ENCODE measurements at regions not wholly inside any gene's neighbourhood (a gene's known extent, or its start where the extent isn't known, plus 50 kb on each side); places are given as distances from the start of the nearest gene placed in this dataset.

DNA sequence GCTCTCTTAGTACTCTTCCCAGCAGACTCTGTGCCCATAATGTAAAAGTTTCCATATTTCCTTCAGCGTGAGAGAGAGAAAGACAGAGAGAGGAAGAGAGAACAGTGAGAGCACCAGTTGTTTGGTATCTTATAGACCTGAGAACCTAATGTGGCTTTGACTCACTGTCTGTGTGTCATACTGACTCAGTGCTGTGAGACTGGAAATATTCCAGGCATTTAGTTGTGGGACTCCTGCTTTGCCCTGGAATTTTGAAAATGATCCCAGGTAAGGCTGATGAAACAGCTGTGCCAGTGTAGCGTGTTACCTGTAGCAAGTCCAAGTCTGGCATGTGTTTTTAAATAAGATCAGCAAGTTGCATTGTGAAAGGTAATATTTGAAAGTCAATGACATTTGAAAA lies 87.9 kb upstream of the KCNH7 start:
- no peak overlapping the region for H3K4me3 Mint-ChIP-seq (ENCODE audit: unreplicated experiment)
- BruUV-seq (replicated peaks): no TSS peak
- no peaks in the 10 kb centered on the region for H3K36me3 Mint-ChIP-seq (ENCODE audit: insufficient read depth, unreplicated experiment)
- intact Hi-C loops (cut with micrococcal nuclease): no loop called here
- TF ChIP-seq, protein P1, sequence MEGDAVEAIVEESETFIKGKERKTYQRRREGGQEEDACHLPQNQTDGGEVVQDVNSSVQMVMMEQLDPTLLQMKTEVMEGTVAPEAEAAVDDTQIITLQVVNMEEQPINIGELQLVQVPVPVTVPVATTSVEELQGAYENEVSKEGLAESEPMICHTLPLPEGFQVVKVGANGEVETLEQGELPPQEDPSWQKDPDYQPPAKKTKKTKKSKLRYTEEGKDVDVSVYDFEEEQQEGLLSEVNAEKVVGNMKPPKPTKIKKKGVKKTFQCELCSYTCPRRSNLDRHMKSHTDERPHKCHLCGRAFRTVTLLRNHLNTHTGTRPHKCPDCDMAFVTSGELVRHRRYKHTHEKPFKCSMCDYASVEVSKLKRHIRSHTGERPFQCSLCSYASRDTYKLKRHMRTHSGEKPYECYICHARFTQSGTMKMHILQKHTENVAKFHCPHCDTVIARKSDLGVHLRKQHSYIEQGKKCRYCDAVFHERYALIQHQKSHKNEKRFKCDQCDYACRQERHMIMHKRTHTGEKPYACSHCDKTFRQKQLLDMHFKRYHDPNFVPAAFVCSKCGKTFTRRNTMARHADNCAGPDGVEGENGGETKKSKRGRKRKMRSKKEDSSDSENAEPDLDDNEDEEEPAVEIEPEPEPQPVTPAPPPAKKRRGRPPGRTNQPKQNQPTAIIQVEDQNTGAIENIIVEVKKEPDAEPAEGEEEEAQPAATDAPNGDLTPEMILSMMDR (IDR thresholded peaks at IDR 0.05; ENCODE audit: unreplicated experiment): no peak
- ChIA-PET CTCF (interaction anchor here (0.6 to 1.1 kb wide), 2 partner anchors 37 to 1619 kb away, joined by 3 read pairs; no protein-coding TSS in a partner anchor), POLR2A (interaction anchor here (1.6 kb wide), 1 partner anchor 608 kb away, joined by 4 read pairs; the partner anchor contains the start of gene IFIH1)
- peak; percentile 87 for DNase-seq (ENCODE audit: unreplicated experiment)
- no peaks in the 10 kb centered on the region for H3K27me3 Mint-ChIP-seq (ENCODE audit: insufficient read depth, unreplicated experiment)
- peaks cover 19% of the 10 kb centered on the region for H3K4me1 Mint-ChIP-seq (ENCODE audit: insufficient read depth, unreplicated experiment)
- peak overlapping the region; percentile 53 for H3K27ac Mint-ChIP-seq (ENCODE audit: low read depth, unreplicated experiment)
- no peaks in the 10 kb centered on the region for H3K9me3 Mint-ChIP-seq (ENCODE audit: unreplicated experiment)

DNA sequence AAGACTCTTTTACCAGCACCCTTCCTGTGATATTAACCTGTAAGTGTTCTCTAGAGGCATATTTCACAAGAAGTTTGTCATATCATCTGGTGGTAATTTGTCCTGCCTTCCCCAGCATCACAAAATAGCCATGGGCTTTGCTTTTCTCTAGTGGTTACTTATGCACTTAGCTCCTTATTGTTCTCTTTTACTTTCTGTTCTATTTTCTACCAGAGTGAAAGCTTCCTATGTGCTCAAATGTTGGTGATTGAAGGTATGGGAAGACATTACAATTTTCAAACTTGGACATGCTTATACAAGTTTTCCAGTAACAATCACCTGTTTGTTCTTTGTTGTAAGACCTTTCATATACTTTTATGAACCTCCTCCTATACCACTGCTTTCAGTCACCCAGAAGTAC lies 87.0 kb upstream of the KCNH7 start:
- Mint-ChIP-seq H3K4me1 (ENCODE audit: insufficient read depth, unreplicated experiment) (peaks cover 19% of the 10 kb centered on the region), H3K27me3 (ENCODE audit: insufficient read depth, unreplicated experiment) (no peaks in the 10 kb centered on the region), H3K36me3 (ENCODE audit: insufficient read depth, unreplicated experiment) (no peaks in the 10 kb centered on the region), H3K9me3 (ENCODE audit: unreplicated experiment) (no peaks in the 10 kb centered on the region), H3K27ac (ENCODE audit: low read depth, unreplicated experiment) (no peak overlapping the region), H3K4me3 (ENCODE audit: unreplicated experiment) (no peak overlapping the region)
- ChIA-PET POLR2A (interaction anchor here (0.6 to 1.6 kb wide), 3 partner anchors 20 to 832 kb away, joined by 3 to 4 read pairs (median 3); partner anchors contain the start of gene IFIH1), CTCF (interaction anchor here (0.6 to 1.1 kb wide), 4 partner anchors 36 to 257 kb away, joined by 3 to 4 read pairs (median 4); no protein-coding TSS in a partner anchor)
- TF ChIP-seq, protein P1 (IDR thresholded peaks at IDR 0.05; ENCODE audit: unreplicated experiment): no peak
- no TSS peak for BruUV-seq (replicated peaks)
- intact Hi-C loops (cut with micrococcal nuclease): no loop called here
- DNase-seq (ENCODE audit: unreplicated experiment): no peak

DNA sequence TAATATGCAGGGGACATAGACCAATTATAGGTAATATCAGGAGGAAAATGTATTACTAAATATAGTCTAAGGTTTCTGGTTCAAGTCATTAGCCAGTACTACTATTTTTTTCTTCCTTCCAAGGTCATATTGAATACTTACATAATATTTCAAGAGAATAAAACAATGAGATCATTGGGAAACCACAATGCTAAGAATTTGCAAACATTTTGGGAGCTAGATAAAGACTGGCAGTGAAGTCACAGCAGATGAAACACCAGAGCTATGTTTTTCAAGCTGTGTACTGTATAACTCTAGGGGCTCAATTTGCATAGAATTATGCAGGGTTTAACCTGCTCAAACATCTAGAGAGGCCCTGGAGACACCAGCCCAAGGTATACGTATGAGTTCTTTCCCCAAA lies 80.5 kb upstream of the KCNH7 start:
- H3K36me3 Mint-ChIP-seq (ENCODE audit: insufficient read depth, unreplicated experiment): no peaks in the 10 kb centered on the region
- TF ChIP-seq, protein P1 (IDR thresholded peaks at IDR 0.05; ENCODE audit: unreplicated experiment): no peak
- BruUV-seq (replicated peaks): no TSS peak
- intact Hi-C loops (cut with micrococcal nuclease): no loop called here
- ChIA-PET POLR2A (no interaction called here), CTCF (no interaction called here)
- no peak for DNase-seq (ENCODE audit: unreplicated experiment)
- H3K4me1 Mint-ChIP-seq (ENCODE audit: insufficient read depth, unreplicated experiment): no peaks in the 10 kb centered on the region
- H3K9me3 Mint-ChIP-seq (ENCODE audit: unreplicated experiment): peaks cover 7% of the 10 kb centered on the region
- H3K27ac Mint-ChIP-seq (ENCODE audit: low read depth, unreplicated experiment): no peak overlapping the region
- H3K4me3 Mint-ChIP-seq (ENCODE audit: unreplicated experiment): no peak overlapping the region
- no peaks in the 10 kb centered on the region for H3K27me3 Mint-ChIP-seq (ENCODE audit: insufficient read depth, unreplicated experiment)

DNA sequence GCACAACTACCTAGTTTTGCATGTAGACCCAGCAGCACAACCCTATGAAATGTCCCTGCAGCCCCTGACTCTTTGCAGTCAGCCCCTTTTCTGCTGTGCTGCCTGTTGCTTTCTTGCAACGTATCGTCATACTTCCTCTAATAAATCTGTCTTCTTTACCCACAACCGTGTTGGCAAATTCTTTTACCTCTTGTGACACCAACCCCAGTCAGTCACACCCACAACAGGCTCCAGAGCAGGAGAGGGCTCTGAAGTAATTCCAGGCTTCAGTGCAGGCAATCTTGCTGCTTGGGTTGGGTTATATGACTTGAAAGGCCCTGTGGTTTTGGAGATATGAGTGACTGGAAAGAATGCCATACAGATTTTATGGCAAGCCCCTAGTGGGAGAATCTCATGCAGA lies 79.1 kb upstream of the KCNH7 start:
- POLR2A ChIA-PET: no interaction called here
- H3K9me3 Mint-ChIP-seq (ENCODE audit: unreplicated experiment): peaks cover 7% of the 10 kb centered on the region
- CTCF ChIA-PET: interaction anchor here (0.6 kb wide), 1 partner anchor 7 kb away, joined by 3 read pairs; no protein-coding TSS in a partner anchor

More for the DNA sequence above, 79.1 kb upstream of the KCNH7 start:
- Mint-ChIP-seq H3K36me3 (ENCODE audit: insufficient read depth, unreplicated experiment) (no peaks in the 10 kb centered on the region), H3K4me1 (ENCODE audit: insufficient read depth, unreplicated experiment) (no peaks in the 10 kb centered on the region), H3K27me3 (ENCODE audit: insufficient read depth, unreplicated experiment) (peaks cover 4% of the 10 kb centered on the region), H3K27ac (ENCODE audit: low read depth, unreplicated experiment) (no peak overlapping the region), H3K4me3 (ENCODE audit: unreplicated experiment) (no peak overlapping the region)
- intact Hi-C loops (cut with micrococcal nuclease): no loop called here
- TF ChIP-seq, protein P1 (IDR thresholded peaks at IDR 0.05; ENCODE audit: unreplicated experiment): no peak
- peak; percentile 5 for DNase-seq (ENCODE audit: unreplicated experiment)
- no TSS peak for BruUV-seq (replicated peaks)
